ENCODE measurements at regions not wholly inside any gene's neighbourhood (a gene's known extent, or its start where the extent isn't known, plus 50 kb on each side); places are given as distances from the start of the nearest gene placed in this dataset.

DNA sequence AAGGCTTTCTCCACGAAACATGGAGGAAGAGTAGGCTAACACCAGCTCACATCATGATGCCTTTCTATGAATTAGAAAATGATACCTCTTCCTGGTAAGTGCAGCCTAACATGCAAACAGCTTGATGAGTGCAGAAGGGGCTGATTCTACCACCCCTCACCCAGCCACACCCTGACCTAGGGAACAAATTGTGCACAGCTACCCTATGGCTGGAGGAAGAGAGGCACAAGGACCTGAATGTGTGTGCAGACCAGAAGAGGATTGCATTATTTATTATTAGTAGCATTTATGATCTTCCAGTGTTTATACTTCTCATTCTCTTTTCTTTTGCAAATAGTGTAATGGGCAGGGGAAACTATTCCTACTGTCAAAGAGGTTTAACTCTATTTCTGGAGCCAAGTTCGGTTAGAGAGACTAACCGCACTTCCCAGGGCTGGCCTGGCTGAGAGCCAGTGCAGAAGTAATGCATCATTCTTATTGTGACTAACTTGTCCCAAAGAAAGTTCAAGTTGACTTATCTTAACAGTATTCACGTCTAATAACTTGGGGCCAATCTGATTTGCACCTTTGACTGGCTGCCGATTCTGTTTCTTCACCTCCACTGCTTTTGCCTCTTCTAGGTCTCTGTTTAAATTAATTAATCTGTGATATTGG lies 237.5 kb downstream of the CD83 start:
- Histone ChIP-seq H4K20me1 (ENCODE audit: insufficient read depth, poor library complexity, severe bottlenecking) (no peaks in the 10 kb centered on the region), H3K9me2 (replicated peaks; ENCODE audit: insufficient read depth) (no peaks in the 10 kb centered on the region), H3K27ac (no peak overlapping the region), H3K4me2 (no peak overlapping the region), H3K4me1 (ENCODE audit: insufficient read depth) (no peaks in the 10 kb centered on the region), H3K79me2 (no peaks in the 10 kb centered on the region), H3K4me3 (no peak overlapping the region), H3K36me3 (replicated peaks; ENCODE audit: insufficient read depth, low read depth) (no peaks in the 10 kb centered on the region), H3K27me3 (no peaks in the 10 kb centered on the region), H2AFZ (no peak overlapping the region), H3K9me3 (ENCODE audit: low read depth) (no peaks in the 10 kb centered on the region)
- WGBS (ENCODE audit: low lambda C conversion rate, missing lambda C conversion rate) = 66% methylated on average over 5 of the region's 5 CpGs
- peak; percentile 45 for DNase-seq (ENCODE audit: low spot score)
- TF ChIP-seq EZH2phosphoT487 (IDR thresholded peaks at IDR 0.05; ENCODE audit: low read depth, severe bottlenecking, unreplicated experiment) (no peak), EZH2 (IDR thresholded peaks at IDR 0.05; ENCODE audit: borderline replicate concordance) (no peak)
- TF ChIP-seq, protein P1, sequence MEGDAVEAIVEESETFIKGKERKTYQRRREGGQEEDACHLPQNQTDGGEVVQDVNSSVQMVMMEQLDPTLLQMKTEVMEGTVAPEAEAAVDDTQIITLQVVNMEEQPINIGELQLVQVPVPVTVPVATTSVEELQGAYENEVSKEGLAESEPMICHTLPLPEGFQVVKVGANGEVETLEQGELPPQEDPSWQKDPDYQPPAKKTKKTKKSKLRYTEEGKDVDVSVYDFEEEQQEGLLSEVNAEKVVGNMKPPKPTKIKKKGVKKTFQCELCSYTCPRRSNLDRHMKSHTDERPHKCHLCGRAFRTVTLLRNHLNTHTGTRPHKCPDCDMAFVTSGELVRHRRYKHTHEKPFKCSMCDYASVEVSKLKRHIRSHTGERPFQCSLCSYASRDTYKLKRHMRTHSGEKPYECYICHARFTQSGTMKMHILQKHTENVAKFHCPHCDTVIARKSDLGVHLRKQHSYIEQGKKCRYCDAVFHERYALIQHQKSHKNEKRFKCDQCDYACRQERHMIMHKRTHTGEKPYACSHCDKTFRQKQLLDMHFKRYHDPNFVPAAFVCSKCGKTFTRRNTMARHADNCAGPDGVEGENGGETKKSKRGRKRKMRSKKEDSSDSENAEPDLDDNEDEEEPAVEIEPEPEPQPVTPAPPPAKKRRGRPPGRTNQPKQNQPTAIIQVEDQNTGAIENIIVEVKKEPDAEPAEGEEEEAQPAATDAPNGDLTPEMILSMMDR (IDR thresholded peaks at IDR 0.05; ENCODE audit: poor library complexity) = no peak

DNA sequence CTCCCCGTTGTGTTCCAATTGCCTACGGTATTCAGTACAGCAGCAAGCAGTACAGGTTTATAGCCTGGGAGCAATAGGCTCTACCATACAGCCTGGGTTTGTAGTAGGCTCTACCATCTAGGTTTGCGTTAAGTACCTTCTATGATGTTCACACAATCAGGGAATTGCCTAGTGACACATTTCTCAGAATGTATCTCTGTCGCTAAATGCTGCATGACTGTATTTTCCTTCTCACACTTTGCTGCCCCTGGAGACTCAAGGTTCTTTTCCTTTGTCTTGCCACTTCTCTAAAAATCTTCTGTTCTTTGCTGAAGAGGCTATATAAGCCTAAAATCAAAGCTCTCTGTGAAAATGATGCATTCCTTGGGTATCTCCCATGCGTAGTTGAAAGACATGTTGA lies 241.9 kb downstream of the CD83 start:
- Histone ChIP-seq H3K9me3 (ENCODE audit: low read depth) (no peaks in the 10 kb centered on the region), H3K4me2 (no peak overlapping the region), H4K20me1 (ENCODE audit: insufficient read depth, poor library complexity, severe bottlenecking) (no peaks in the 10 kb centered on the region), H3K4me1 (ENCODE audit: insufficient read depth) (no peaks in the 10 kb centered on the region), H3K27me3 (no peaks in the 10 kb centered on the region), H3K4me3 (no peak overlapping the region), H2AFZ (no peak overlapping the region), H3K9me2 (replicated peaks; ENCODE audit: insufficient read depth) (no peaks in the 10 kb centered on the region), H3K79me2 (no peaks in the 10 kb centered on the region), H3K27ac (no peak overlapping the region), H3K36me3 (replicated peaks; ENCODE audit: insufficient read depth, low read depth) (no peaks in the 10 kb centered on the region)
- 93% methylated on average over 5 of the region's 5 CpGs for WGBS (ENCODE audit: low lambda C conversion rate, missing lambda C conversion rate)
- no peak for TF ChIP-seq EZH2 (IDR thresholded peaks at IDR 0.05; ENCODE audit: borderline replicate concordance)
- no peak for TF ChIP-seq EZH2phosphoT487 (IDR thresholded peaks at IDR 0.05; ENCODE audit: low read depth, severe bottlenecking, unreplicated experiment)
- TF ChIP-seq, protein P1 (IDR thresholded peaks at IDR 0.05; ENCODE audit: poor library complexity) = no peak
- DNase-seq (ENCODE audit: low spot score) = no peak

DNA sequence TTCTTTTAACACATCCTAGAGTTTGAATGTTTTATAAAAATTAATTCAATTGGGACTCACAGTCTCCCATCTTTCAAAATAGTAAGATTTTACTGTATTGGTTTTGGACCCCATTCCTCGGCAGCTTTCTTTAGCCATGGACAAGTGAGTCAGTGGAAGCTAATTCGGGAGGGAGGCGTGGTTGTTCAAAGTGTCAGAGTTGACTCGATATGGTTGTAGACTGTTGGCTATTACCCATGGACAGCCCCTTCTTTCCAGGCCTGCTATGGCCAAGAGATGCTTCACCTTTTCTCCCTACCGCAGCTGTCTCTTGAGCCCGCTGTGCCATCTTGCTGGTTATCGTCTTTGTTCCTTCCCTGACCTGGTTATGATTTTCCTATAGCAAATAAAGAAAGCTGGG lies 243.0 kb downstream of the CD83 start:
- H4K20me1 ChIP-seq (ENCODE audit: insufficient read depth, poor library complexity, severe bottlenecking) = no peaks in the 10 kb centered on the region
- no peaks in the 10 kb centered on the region for H3K79me2 ChIP-seq
- no peaks in the 10 kb centered on the region for H3K9me3 ChIP-seq (ENCODE audit: low read depth)
- 92% methylated on average over 7 of the region's 7 CpGs for WGBS (ENCODE audit: low lambda C conversion rate, missing lambda C conversion rate)
- DNase-seq (ENCODE audit: low spot score) = no peak
- H3K4me3 ChIP-seq = no peak overlapping the region
- no peak overlapping the region for H2AFZ ChIP-seq
- no peaks in the 10 kb centered on the region for H3K36me3 ChIP-seq (replicated peaks; ENCODE audit: insufficient read depth, low read depth)
- H3K4me2 ChIP-seq = no peak overlapping the region
- H3K9me2 ChIP-seq (replicated peaks; ENCODE audit: insufficient read depth) = no peaks in the 10 kb centered on the region
- no peak overlapping the region for H3K27ac ChIP-seq
- no peaks in the 10 kb centered on the region for H3K27me3 ChIP-seq
- H3K4me1 ChIP-seq (ENCODE audit: insufficient read depth) = no peaks in the 10 kb centered on the region
- no peak for TF ChIP-seq EZH2phosphoT487 (IDR thresholded peaks at IDR 0.05; ENCODE audit: low read depth, severe bottlenecking, unreplicated experiment)
- TF ChIP-seq, protein P1 (IDR thresholded peaks at IDR 0.05; ENCODE audit: poor library complexity) = no peak
- TF ChIP-seq EZH2 (IDR thresholded peaks at IDR 0.05; ENCODE audit: borderline replicate concordance) = no peak
